ENCODE measurements at regions not wholly inside any gene's neighbourhood (a gene's known extent, or its start where the extent isn't known, plus 50 kb on each side); places are given as distances from the start of the nearest gene placed in this dataset.

- H3K27ac Mint-ChIP-seq = no peak overlapping the region
- no peaks in the 10 kb centered on the region for H3K36me3 Mint-ChIP-seq
- no peaks in the 10 kb centered on the region for H3K9me3 Mint-ChIP-seq
- no peaks in the 10 kb centered on the region for H3K4me1 Mint-ChIP-seq
- H3K27me3 Mint-ChIP-seq = peaks cover 17% of the 10 kb centered on the region
- no peak overlapping the region for H3K4me3 Mint-ChIP-seq
Observed at GRCh38 chr5:155921621-155922020, 405.3 kb upstream of the SGCD start.

GRCh38 chr5:155923784-155924183 lies 403.2 kb upstream of the SGCD start:
- Mint-ChIP-seq H3K4me1 (no peaks in the 10 kb centered on the region), H3K9me3 (no peaks in the 10 kb centered on the region), H3K27ac (no peak overlapping the region), H3K4me3 (no peak overlapping the region), H3K36me3 (no peaks in the 10 kb centered on the region), H3K27me3 (peaks cover 11% of the 10 kb centered on the region)

DNA sequence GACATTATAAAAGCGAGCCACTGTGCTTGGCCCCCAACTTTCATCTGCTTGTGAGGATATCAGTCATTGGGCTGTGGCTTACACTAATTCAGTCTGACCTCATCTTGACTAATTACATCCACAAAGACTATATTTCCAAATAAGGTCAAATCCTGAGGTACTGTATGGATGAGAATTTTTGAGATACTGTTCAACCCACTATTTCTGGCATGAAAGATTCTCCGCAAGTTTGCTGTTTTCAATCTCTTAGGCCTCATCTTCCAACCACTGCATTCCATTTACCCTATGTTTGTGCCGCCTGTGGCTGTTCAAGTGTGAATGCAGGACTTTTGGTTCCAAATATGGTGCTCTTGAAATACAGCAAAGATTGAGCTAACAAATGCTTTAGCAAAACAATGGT lies 400.9 kb upstream of the SGCD start:
- Mint-ChIP-seq H3K4me1 (no peaks in the 10 kb centered on the region), H3K9me3 (no peaks in the 10 kb centered on the region), H3K27ac (no peak overlapping the region), H3K27me3 (peaks cover 9% of the 10 kb centered on the region), H3K4me3 (no peak overlapping the region), H3K36me3 (no peaks in the 10 kb centered on the region)

DNA sequence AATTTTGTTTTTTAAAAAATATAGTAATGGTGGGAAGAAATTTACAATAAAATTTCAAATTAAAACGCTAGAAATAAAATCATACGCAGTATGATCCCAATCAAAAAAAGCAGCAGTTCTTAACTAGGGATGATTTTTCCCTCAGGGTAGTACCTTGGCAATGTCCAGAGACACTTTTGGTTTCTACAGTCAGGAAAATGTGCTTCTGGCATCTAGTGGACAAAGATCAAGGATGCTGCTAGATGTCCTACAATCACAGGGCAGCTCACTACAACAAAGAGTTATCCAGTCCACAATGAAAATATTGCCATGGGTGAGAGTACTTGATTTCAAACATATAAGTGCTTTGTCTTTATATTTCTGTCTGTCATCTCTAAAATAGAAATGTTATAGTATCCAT lies 400.2 kb upstream of the SGCD start:
- Mint-ChIP-seq H3K36me3 (no peaks in the 10 kb centered on the region), H3K27ac (no peak overlapping the region), H3K4me3 (no peak overlapping the region), H3K27me3 (peaks cover 6% of the 10 kb centered on the region), H3K4me1 (no peaks in the 10 kb centered on the region), H3K9me3 (no peaks in the 10 kb centered on the region)

- Mint-ChIP-seq H3K4me1 (no peaks in the 10 kb centered on the region), H3K9me3 (no peaks in the 10 kb centered on the region), H3K27me3 (peaks cover 6% of the 10 kb centered on the region), H3K36me3 (no peaks in the 10 kb centered on the region), H3K4me3 (no peak overlapping the region), H3K27ac (no peak overlapping the region)
Observed at GRCh38 chr5:155929112-155929511, 397.9 kb upstream of the SGCD start.

DNA sequence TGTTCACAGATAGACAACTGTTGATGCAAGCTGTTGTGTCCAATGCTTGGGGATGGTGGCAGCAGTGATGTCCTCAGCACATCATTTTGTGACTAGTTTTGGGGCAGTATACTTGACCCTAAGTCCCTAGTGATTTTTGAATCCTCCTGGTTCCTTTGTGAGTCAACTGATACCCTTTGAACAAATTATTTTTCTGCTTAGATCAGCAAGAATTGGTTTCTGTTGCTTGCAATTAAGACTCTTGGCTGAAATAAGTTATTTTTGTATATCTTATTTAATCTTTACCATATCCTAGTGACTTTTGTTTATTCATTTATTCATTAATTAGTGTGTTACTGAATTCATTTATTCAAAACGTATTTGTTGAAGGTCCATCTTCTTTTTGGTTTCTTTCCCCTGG lies 392.0 kb upstream of the SGCD start:
- Mint-ChIP-seq H3K4me1 (no peaks in the 10 kb centered on the region), H3K9me3 (no peaks in the 10 kb centered on the region), H3K27me3 (peaks cover 7% of the 10 kb centered on the region), H3K4me3 (no peak overlapping the region), H3K27ac (no peak overlapping the region), H3K36me3 (no peaks in the 10 kb centered on the region)

- no peaks in the 10 kb centered on the region for H3K4me1 Mint-ChIP-seq
- no peak overlapping the region for H3K27ac Mint-ChIP-seq
- peaks cover 10% of the 10 kb centered on the region for H3K27me3 Mint-ChIP-seq
- H3K4me3 Mint-ChIP-seq = no peak overlapping the region
- H3K36me3 Mint-ChIP-seq = no peaks in the 10 kb centered on the region
- H3K9me3 Mint-ChIP-seq = no peaks in the 10 kb centered on the region
Observed at GRCh38 chr5:155935723-155936122, 391.2 kb upstream of the SGCD start.

DNA sequence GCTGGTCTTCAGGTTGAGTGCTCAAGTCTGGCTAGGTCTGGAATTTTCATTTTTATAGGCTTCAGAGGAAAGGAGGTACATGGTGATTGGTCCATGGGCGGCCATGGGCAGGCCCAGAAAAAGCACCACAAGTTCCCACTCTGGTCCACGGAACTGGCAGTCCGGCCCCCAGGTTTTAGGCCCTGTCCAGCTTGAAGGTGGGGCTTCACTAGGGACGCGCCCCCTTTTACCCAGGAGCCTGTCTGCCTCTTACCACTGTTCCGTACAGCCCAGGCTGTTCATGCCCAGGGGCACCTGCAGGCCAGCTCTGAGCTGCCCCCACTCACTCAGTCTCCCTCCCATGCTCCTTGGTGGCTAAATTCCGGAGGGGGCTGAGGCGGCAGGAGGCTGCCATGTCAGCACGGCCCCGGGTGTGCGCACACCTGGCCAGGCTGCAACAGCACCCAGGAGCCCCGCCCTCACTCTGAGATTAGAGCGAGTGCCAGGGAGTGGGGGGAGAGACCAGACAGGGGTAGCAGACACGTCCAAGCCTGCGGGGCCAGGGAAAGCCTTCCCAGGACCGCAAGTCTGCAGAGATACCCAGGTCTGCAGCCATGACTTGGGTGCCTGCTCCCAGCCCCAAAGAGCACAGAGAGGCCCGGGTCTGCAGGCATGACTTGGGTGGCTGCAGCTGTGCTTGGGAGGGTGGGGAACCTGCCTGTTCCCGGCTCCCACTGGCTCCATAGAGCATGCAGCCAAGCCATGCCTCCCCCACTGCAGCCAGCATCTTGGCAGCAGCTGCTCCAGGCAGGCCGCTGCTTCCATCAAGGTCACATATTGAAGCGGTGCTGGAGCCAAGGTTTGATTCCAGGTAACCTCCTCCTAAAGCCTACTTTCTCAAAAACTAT lies 390.2 kb upstream of the SGCD start:
- no peaks in the 10 kb centered on the region for H3K9me3 Mint-ChIP-seq
- no peak overlapping the region for H3K27ac Mint-ChIP-seq
- no peaks in the 10 kb centered on the region for H3K36me3 Mint-ChIP-seq

GRCh38 chr5:155938051-155938450 lies 388.9 kb upstream of the SGCD start:
- peaks cover 13% of the 10 kb centered on the region for H3K27me3 Mint-ChIP-seq
- H3K36me3 Mint-ChIP-seq = no peaks in the 10 kb centered on the region

More for the DNA sequence above, 390.2 kb upstream of the SGCD start:
- Mint-ChIP-seq H3K4me1 (no peaks in the 10 kb centered on the region), H3K4me3 (no peak overlapping the region), H3K27me3 (peaks cover 14% of the 10 kb centered on the region)

DNA sequence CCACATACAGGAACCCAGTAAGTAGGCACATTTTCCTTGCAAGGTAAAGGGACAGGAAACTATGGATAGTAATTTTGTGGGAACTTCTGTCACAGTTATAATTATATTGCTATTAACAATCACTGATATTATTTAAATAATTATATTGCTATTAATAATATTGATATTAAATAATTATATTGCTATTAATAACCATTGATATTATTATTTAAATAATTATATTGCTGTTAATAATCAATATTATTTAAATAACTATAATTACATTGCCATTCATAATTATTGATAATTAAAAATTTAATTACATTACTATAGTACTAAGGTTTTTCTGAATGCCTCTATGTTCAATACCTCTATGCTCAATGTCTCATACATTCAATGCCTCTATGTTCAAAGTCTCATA lies 385.6 kb upstream of the SGCD start:
- no peak overlapping the region for H3K4me3 Mint-ChIP-seq
- peaks cover 16% of the 10 kb centered on the region for H3K27me3 Mint-ChIP-seq
- no peak overlapping the region for H3K27ac Mint-ChIP-seq
- H3K9me3 Mint-ChIP-seq = no peaks in the 10 kb centered on the region
- H3K36me3 Mint-ChIP-seq = no peaks in the 10 kb centered on the region
- peaks cover 7% of the 10 kb centered on the region for H3K4me1 Mint-ChIP-seq

More at GRCh38 chr5:155938051-155938450, 388.9 kb upstream of the SGCD start:
- Mint-ChIP-seq H3K27ac (no peak overlapping the region), H3K4me3 (no peak overlapping the region), H3K4me1 (no peaks in the 10 kb centered on the region), H3K9me3 (no peaks in the 10 kb centered on the region)

DNA sequence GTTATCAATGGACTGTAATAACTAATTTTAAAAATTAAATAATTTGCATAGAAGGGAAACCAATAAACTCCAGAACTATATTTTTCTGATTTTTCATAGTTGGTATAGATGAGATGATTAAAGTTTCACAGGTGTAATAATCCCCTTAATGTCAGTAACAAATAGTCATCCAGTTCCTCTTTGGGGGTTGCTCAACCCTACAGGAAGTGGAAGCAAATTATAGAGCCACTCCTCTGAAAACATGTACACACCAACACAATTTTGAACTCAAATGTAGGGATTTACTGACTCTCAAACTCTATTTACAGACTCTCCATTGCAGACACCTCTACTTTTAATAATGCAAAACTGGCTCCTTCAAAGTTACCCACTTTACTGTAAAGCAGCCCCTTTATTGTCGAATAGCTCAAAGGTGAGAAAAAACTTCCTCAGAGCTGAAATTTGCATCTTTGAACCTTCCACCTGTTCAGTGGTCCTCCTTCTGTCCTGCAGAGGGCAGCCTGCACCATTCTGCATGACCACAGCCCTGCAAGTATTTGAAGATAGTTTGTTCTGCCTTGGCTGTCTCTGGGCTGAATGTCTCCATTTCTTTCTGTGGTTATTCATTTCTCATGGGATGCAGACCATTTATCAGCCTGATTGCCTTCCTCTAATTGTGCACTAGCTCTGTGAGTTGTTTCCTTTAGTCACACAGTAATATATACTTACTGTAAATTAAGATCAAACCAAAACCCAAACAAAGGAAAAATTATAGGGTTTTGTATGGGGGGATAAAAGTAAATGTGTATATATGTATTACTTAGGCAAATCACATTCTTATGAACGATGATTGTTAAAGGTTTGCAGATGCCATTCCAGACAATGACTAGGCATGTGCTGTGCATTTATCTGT lies 383.2 kb upstream of the SGCD start:
- Mint-ChIP-seq H3K27ac (no peak overlapping the region), H3K27me3 (peaks cover 18% of the 10 kb centered on the region)

GRCh38 chr5:155947394-155948062 lies 379.4 kb upstream of the SGCD start:
- Mint-ChIP-seq H3K4me1 (peaks cover 7% of the 10 kb centered on the region), H3K36me3 (no peaks in the 10 kb centered on the region), H3K27me3 (peaks cover 12% of the 10 kb centered on the region)

More for the DNA sequence above, 383.2 kb upstream of the SGCD start:
- peaks cover 7% of the 10 kb centered on the region for H3K4me1 Mint-ChIP-seq
- no peak overlapping the region for H3K4me3 Mint-ChIP-seq
- H3K9me3 Mint-ChIP-seq = no peaks in the 10 kb centered on the region
- no peaks in the 10 kb centered on the region for H3K36me3 Mint-ChIP-seq

DNA sequence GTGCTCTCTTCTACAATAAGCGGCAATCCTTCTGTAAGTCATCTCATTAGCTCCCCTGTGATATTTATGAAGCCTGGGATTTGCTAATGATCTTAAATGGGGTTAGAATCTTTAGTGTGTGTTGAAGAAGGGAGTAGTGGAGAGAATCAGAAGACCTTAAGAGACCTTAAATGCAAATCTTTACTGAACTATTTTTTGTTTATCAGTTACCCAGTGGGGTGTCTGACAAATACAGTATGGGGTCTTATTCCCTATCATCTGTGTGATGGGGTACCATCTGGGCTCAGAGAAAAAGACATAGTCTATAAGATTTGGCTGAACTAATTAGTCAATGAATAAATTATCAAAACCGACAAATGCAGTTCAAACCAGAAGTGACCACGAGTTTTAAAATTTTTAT lies 378.4 kb upstream of the SGCD start:
- H3K9me3 Mint-ChIP-seq = no peaks in the 10 kb centered on the region
- peaks cover 6% of the 10 kb centered on the region for H3K4me1 Mint-ChIP-seq
- H3K27ac Mint-ChIP-seq = no peak overlapping the region
- H3K27me3 Mint-ChIP-seq = peaks cover 14% of the 10 kb centered on the region
- no peaks in the 10 kb centered on the region for H3K36me3 Mint-ChIP-seq
- no peak overlapping the region for H3K4me3 Mint-ChIP-seq

More at GRCh38 chr5:155947394-155948062, 379.4 kb upstream of the SGCD start:
- Mint-ChIP-seq H3K4me3 (no peak overlapping the region), H3K27ac (no peak overlapping the region), H3K9me3 (no peaks in the 10 kb centered on the region)

- peaks cover 4% of the 10 kb centered on the region for H3K27me3 Mint-ChIP-seq
Observed at GRCh38 chr5:155952486-155953089, 374.4 kb upstream of the SGCD start.

GRCh38 chr5:155953335-155953734 lies 373.6 kb upstream of the SGCD start:
- Mint-ChIP-seq H3K9me3 (no peaks in the 10 kb centered on the region), H3K27me3 (peaks cover 4% of the 10 kb centered on the region), H3K4me1 (no peaks in the 10 kb centered on the region), H3K36me3 (no peaks in the 10 kb centered on the region), H3K27ac (no peak overlapping the region), H3K4me3 (no peak overlapping the region)

More at GRCh38 chr5:155952486-155953089, 374.4 kb upstream of the SGCD start:
- H3K9me3 Mint-ChIP-seq = no peaks in the 10 kb centered on the region
- H3K27ac Mint-ChIP-seq = no peak overlapping the region
- no peaks in the 10 kb centered on the region for H3K36me3 Mint-ChIP-seq
- no peak overlapping the region for H3K4me3 Mint-ChIP-seq
- H3K4me1 Mint-ChIP-seq = no peaks in the 10 kb centered on the region

All from activated naive CD4-positive, alpha-beta T cell treated with anti-CD3 and anti-CD28 coated beads, Interleukin-2, amount 50 U/mL, for 24 hours (primary cell).